GM21529 (cell line): ENCODE measurements at regions not wholly inside any gene's neighbourhood (a gene's known extent, or its start where the extent isn't known, plus 50 kb on each side); places are given as distances from the start of the nearest gene placed in this dataset.
A peak's percentile ranks its signal among the peaks of the same experiment; 100 is the strongest.
"Not testable (repeated sequence)": the region's sequence is repeated elsewhere in the genome, so short reads cannot be mapped to it uniquely, and the experiment has no call there.

Experiments used
- ATAC-seq: cut with Tn5 transposase; IDR thresholded peaks from one replicate; pipeline ENCODE4 v1.9.1; 2021; ENCODE audit not compliant: unreplicated experiment

DNA sequence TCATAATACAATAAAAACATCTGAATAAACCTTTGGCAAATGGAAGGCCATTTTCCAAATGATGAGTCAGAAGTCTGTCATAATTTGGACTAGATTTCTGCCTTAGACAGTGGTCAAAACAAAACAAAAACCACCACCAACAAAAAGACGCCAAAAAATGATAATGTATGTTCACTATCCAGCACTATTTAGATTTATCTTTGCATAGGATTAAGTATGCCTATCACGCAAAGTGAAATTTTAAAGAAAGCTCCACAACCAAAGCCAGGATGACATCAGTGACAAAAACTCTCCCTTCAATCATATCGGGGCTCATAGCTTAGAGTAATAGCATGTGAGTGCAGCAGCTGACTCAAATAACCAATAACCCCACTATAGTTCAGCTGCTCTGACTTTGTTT, 201.9 kb downstream of the MOXD1 start:
- no peak for ATAC-seq

GRCh38 chr6:132198896-132199295, 202.4 kb downstream of the MOXD1 start:
- ATAC-seq = no peak

DNA sequence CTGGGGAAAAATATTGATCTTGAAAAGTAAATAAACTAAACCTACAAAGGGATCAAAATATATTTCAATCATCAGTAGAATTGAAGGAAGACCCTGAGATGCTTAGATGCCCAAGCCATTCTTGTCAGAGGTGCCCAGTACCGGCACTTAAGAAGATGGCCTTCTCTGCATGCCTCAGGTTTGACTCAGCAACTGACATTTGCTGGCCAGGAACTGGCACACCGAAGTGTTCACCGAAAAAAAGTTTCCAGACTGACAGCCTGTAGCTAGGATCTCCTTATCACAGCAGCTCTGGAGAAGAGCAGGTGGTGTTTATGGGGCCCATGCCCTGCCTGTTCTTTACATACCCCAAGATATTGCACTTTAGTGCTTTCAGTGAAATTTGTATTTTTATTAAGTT, 203.2 kb downstream of the MOXD1 start:
- ATAC-seq = no peak

- ATAC-seq = no peak
These were observed 206.7 kb downstream of the MOXD1 start for GRCh38 chr6:132194529-132194928.

- ATAC-seq = no peak
These were observed 208.6 kb downstream of the MOXD1 start for GRCh38 chr6:132192631-132193030.

DNA sequence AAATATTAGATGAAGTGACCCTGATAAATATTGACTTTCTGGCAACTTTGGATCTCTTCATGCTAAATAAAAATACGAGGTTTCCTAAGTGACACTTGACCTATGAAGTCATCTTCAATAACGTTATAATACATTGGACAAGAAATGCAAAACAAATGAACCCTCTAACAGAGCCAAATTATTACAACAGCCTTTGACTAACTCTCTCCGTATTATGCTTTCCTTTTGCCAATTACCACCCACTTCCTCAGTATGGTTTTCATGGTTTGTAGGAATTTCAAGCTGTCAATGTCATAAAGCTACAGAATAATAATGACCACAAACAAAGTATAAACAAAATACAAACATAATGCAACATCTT, 210.5 kb downstream of the MOXD1 start:
- peak; percentile 5 for ATAC-seq

- peak; percentile 74 for ATAC-seq
These were observed 211.0 kb downstream of the MOXD1 start for GRCh38 chr6:132190097-132190814.

DNA sequence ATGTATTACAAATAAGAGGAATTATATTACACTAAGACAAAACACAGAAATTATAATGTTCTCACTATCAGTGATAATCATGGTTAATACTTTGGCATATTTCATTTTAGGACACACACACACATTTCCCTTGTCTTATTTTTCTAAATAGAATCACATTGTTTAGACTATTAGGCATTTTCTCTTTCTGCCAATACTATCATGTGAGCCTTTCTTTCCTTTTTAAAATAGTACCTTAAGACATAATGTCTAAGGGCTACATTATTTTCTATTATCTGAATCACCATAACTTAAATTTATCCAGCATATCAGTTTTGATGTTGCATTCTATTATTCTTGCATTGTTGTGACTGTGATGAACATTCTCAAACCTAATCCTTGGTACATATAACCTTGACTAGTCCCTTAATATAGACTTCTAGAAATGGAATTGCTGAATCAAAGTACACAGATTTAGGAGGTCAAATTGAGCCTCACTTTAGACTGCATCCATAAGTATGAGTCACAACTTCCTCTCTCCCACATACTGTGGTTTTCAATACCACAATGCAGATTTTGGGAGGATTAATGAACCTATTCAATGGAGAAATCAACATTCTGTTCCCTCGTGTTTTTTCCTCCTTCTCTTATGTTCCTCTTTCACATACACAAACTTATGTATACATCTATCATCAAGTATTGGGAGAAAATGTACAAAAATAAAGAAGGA, 212.6 kb downstream of the MOXD1 start:
- ATAC-seq = no peak

GRCh38 chr6:132187816-132188215, 213.5 kb downstream of the MOXD1 start:
- no peak for ATAC-seq

DNA sequence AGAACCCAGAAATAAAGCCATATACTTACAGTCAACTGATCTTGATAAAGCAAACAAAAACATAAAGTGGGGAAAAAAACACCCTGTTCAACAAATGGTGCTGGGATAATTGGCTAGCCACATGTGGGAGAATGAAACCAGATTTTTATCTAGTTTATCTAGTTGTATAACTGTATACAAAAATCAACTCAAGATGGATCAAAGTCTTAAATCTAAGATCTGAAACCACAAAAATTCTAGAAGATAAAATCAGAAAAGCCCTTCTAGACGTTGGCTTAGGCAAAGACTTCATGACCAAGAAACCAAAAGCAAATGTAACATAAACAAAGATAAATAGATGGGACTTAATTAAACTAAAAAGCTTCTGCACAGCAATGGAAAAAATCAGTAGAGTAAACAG, 216.3 kb downstream of the MOXD1 start:
- ATAC-seq = not testable (repeated sequence)

- no peak for ATAC-seq
These were observed 221.3 kb downstream of the MOXD1 start for GRCh38 chr6:132179955-132180354.

GRCh38 chr6:132174919-132175318, 223.7 kb upstream of the CCN2 start:
- ATAC-seq = no peak

- ATAC-seq = no peak
These were observed 217.8 kb upstream of the CCN2 start for GRCh38 chr6:132168961-132169360.

DNA sequence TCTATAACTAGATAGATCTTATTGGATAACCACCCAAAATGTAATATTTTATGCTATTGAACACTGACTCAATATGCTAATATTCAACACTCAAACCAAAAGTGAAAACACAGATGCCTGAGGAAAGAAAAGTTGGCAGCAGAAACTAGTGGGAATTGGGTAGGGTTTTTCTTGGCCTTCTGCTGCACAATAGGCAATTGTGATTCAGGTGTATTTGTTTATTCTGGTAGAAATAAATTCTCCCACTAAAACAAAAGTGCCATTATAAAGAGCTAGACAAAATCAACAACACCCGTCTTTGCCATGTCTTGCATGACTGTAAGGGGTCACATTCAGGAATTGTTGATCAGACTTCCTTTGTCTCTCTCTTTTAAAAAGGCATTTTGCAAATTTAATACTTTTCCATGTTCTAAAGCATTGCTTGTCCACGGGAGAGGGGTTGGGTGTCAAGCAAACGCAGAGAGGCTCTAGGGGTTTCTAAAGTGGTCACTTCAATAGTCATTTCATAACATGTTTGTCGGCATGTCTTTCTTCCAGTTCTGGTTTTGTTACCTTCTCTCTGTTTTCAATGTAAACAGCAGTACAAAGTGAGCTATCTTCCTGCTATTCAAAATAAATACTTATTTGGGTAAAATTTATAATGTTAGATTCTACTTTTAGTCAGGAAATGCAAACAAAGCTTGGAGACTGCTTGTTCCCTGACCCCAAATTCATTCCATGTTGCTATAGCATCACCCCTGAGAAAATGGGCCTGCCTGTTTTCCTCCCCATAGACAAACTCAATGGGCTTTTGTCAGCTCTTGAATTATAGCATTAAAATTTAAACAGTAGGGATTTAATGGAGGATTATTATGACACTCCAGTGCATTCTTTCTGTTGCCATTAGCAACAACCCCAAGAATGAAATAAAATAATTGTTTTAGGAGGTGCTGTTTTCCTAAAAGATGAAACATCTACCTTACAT, 217.0 kb upstream of the CCN2 start:
- no peak for ATAC-seq

GRCh38 chr6:132166526-132167051, 215.4 kb upstream of the CCN2 start:
- no peak for ATAC-seq

DNA sequence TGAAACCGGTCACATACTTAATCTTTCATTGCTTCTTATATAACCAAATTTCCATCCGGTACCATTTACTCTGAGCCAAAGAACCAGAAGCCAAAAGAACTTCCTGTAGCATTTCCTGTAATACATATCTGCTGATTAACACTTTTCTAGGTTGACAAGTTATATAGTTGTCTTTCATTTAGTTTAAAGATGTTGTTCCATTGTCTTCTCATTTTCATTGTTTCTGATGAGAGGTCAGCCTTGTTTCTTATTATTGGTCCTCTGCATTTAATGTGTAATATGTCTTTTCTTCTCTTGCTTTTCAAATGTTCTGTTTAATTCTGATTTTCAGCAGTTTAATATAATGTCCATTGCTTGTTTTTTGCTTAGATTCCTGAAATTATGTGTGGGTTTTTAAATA, 214.5 kb upstream of the CCN2 start:
- no peak for ATAC-seq

- ATAC-seq = no peak
These were observed 210.1 kb upstream of the CCN2 start for GRCh38 chr6:132161283-132161682.

DNA sequence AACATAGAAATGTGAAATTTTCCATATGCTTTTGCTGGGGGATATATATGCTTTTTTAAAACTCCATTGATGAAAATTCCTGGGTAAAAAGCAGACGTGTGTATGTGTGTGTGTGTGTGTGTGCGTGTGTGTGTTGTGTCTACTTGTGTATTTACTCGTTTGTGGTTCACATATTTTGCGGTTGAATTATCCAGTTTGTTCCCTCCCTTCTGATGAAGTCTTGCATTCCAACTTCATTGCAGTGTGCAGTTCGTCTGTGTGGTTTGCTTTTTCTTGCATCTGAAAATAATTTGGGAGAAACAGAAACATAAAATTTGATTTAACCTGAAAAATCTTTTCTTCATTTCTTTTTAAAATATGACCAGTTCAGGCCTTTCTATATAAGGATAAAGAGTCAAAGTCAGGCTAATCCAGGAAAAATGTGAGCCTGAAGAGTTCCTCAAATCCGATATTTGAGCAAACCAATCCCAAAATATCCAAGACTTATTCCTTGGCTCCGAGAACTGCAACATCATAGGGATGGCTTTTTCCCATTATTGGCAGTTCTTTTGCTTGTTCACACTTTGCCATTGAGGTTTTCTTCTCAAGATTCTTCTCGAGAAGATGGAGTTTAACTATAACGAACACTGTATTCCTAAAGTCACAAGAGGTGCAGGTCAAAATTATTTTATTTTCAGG, 202.2 kb upstream of the CCN2 start:
- ATAC-seq = no peak

DNA sequence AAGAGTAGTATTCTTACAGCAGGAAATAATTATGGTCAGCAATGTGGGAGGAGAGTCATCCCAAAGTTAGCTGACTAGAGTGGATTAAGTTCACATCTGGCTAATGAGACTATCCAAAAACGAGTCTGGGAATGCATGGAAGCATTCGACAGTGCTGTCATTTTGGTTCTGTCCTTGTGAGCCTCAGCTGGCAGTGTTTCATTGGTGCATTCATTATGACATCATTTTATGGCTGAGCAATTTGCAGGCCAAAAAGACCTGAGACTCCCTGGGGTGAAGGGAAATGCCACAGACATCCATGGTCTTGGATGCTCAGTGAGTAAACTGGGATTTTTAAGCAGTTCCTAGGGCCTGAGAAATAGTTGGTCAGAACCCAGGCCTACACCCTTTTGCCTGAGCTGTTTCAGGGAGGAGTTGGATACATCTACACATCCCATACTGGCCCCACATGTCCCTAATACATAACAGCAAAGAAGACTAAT, 196.4 kb upstream of the CCN2 start:
- no peak for ATAC-seq

GRCh38 chr6:132144456-132144855, 193.3 kb upstream of the CCN2 start:
- ATAC-seq = no peak

- ATAC-seq = no peak
These were observed 192.1 kb upstream of the CCN2 start for GRCh38 chr6:132143258-132143657.
